GM12878 (cell line): ENCODE measurements at regions not wholly inside any gene's neighbourhood (a gene's known extent, or its start where the extent isn't known, plus 50 kb on each side); places are given as distances from the start of the nearest gene placed in this dataset.

Experiments used
- BCL11A ChIP-seq: IDR thresholded peaks from 2 replicates; pipeline ENCODE4 v1.6.1; 2011; ENCODE audit warnings: low read depth, low read length
- BCL3 ChIP-seq: IDR thresholded peaks from 2 replicates; pipeline ENCODE4 v1.6.1; 2011; ENCODE audit warnings: borderline replicate concordance, low read depth, mild to moderate bottlenecking, moderate library complexity, low read length; ENCODE audit not compliant: insufficient read depth, poor library complexity, severe bottlenecking
- BCLAF1 ChIP-seq: fragments of 450-650 bp; IDR thresholded peaks from 2 replicates; pipeline ENCODE4 v1.6.1; 2017; ENCODE audit warnings: antibody characterized with exemption, mild to moderate bottlenecking, moderate library complexity
- CEBPZ ChIP-seq: fragments of 150-350 bp; IDR thresholded peaks from 2 replicates; pipeline ENCODE4 v1.6.1; 2016; ENCODE audit warnings: low read depth, low read length
- ETV6 ChIP-seq, 2 experiments: fragments of 450-650 bp in 1 of 2; IDR thresholded peaks in 1 of 2; conservative IDR thresholded peaks in 1 of 2; 2 replicates each; pipeline ENCODE4 v1.6.1; 2014; ENCODE audit warnings: antibody characterized with exemption in 1 of 2, borderline replicate concordance in 1 of 2, low read depth in 1 of 2, mild to moderate bottlenecking in 1 of 2, moderate library complexity in 1 of 2
- EZH2 ChIP-seq: IDR thresholded peaks from 2 replicates; pipeline ENCODE4 v1.6.1; 2012; ENCODE audit warnings: low read depth, mild to moderate bottlenecking, control low read depth, inconsistent platforms, low read length, borderline replicate concordance; ENCODE audit not compliant: control insufficient read depth
- GATAD2B ChIP-seq: fragments of 450-650 bp; conservative IDR thresholded peaks from 2 replicates; pipeline ENCODE4 v1.6.1; 2017; ENCODE audit warnings: low read depth, mild to moderate bottlenecking, moderate library complexity
- HDAC6 ChIP-seq: fragments of 200-600 bp; sonication (generic); IDR thresholded peaks from one replicate; pipeline ENCODE4 v1.8.0; 2017; ENCODE audit warnings: antibody characterized with exemption; ENCODE audit not compliant: unreplicated experiment
- HSF1 ChIP-seq: fragments of 150-350 bp; IDR thresholded peaks from 2 replicates; pipeline ENCODE4 v1.6.1; 2014; ENCODE audit warnings: mild to moderate bottlenecking, low read depth, low read length
- IKZF2 ChIP-seq, 2 experiments: fragments of 450-650 bp; IDR thresholded peaks; 2 replicates each; pipeline ENCODE4 v1.6.1; 2017; ENCODE audit warnings: mild to moderate bottlenecking in 2 of 2, moderate library complexity in 2 of 2
- KAT2A ChIP-seq: conservative IDR thresholded peaks from 2 replicates; pipeline ENCODE4 v1.6.1; 2011; ENCODE audit warnings: low read depth, low read length; ENCODE audit not compliant: control insufficient read depth
- MTA3 ChIP-seq: IDR thresholded peaks from 2 replicates; pipeline ENCODE4 v1.6.1; 2012; ENCODE audit warnings: low read length, inconsistent platforms, borderline replicate concordance
- POLR2AphosphoS5 ChIP-seq: IDR thresholded peaks from 2 replicates; pipeline ENCODE4 v1.6.1; 2011; ENCODE audit warnings: mild to moderate bottlenecking, low read length, inconsistent platforms
- RCOR1 ChIP-seq: conservative IDR thresholded peaks from 2 replicates; pipeline ENCODE4 v1.6.1; 2012; ENCODE audit warnings: low read depth, low read length, improper control_type of control experiment
- SP1 ChIP-seq: IDR thresholded peaks from one replicate; pipeline ENCODE4 v1.6.1; 2011; ENCODE audit warnings: low read depth, low read length
- SPI1 ChIP-seq: IDR thresholded peaks from 2 replicates; pipeline ENCODE4 v1.6.1; 2011; ENCODE audit warnings: low read depth, mild to moderate bottlenecking, low read length, moderate library complexity, borderline replicate concordance; ENCODE audit not compliant: insufficient read depth
- TARDBP ChIP-seq: IDR thresholded peaks from 2 replicates; pipeline ENCODE4 v1.6.1; 2016; ENCODE audit warnings: borderline replicate concordance
- ZZZ3 ChIP-seq: IDR thresholded peaks from 2 replicates; pipeline ENCODE4 v1.6.1; 2011; ENCODE audit warnings: low read depth; ENCODE audit not compliant: control insufficient read depth, insufficient read length
- TF ChIP-seq, protein P1 (sequence below): IDR thresholded peaks from 2 replicates; pipeline ENCODE4 v1.6.1; 2012; ENCODE audit warnings: low read depth, low read length, improper control_type of control experiment

DNA sequence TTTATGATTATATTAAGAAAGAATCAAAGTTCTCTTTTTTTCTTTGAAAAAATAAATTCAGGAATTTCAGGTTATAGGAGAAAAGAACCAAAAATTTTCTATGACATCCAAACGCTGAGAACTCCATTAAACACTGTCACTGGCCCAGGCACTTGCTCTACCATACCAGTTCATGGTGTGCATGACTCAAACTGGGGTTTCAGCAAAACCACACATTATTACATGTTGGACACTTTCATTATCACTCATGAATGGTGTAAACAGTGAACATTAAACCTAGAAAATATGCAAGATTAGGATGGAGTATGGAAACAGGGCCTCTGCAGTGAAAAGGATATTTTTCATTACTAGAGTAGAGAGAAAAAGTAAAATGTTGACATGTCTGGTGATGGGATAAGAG, 369.9 kb upstream of the FAM174A start (continued):
- no peak for TF ChIP-seq KAT2A
- TF ChIP-seq TARDBP: no peak
- no peak for TF ChIP-seq HSF1
- TF ChIP-seq BCL11A: peak; percentile 90
- no peak for TF ChIP-seq RCOR1
- TF ChIP-seq ETV6 (conservative IDR thresholded peaks at IDR 0.05 in 1 of 2, IDR thresholded peaks at IDR 0.05 in 1 of 2; ENCODE audit: borderline replicate concordance in 1 of 2, low read depth in 1 of 2): no peak
- TF ChIP-seq ZZZ3: no peak
- no peak for TF ChIP-seq HDAC6
- TF ChIP-seq, protein P1, sequence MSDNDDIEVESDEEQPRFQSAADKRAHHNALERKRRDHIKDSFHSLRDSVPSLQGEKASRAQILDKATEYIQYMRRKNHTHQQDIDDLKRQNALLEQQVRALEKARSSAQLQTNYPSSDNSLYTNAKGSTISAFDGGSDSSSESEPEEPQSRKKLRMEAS: no peak
- no peak for TF ChIP-seq GATAD2B
- peak in 1 of 2 experiments; percentile 42; a peak in 1 of 4 replicates for TF ChIP-seq IKZF2 (IDR thresholded peaks at IDR 0.05)
- peak; percentile 36 for TF ChIP-seq BCL3
- no peak for TF ChIP-seq CEBPZ
- peak; percentile 41; the same call in 1 of the 2 replicates for TF ChIP-seq MTA3
- TF ChIP-seq BCLAF1: no peak
- TF ChIP-seq SPI1: no peak
- TF ChIP-seq SP1: no peak
- TF ChIP-seq POLR2AphosphoS5: no peak
- TF ChIP-seq EZH2: no peak
